SW480 (cell line): ENCODE measurements at regions not wholly inside any gene's neighbourhood (a gene's known extent, or its start where the extent isn't known, plus 50 kb on each side); places are given as distances from the start of the nearest gene placed in this dataset.
"Not testable (repeated sequence)": the region's sequence is repeated elsewhere in the genome, so short reads cannot be mapped to it uniquely, and the experiment has no call there.

Experiments
- DNase-seq: peaks from one replicate; pipeline ENCODE4 v3.0.0-alpha.2; 2016; ENCODE audit warnings: low spot score

GRCh38 chr5:92560698-92561401, 1020.2 kb downstream of the NR2F1-AS1 start:
- DNase-seq, result no peak

- no peak for DNase-seq
These were observed 1021.2 kb downstream of the NR2F1-AS1 start for GRCh38 chr5:92559781-92560180.

- DNase-seq, result no peak
These were observed 1021.7 kb downstream of the NR2F1-AS1 start for GRCh38 chr5:92559331-92559730.

GRCh38 chr5:92556747-92557146, 1024.3 kb downstream of the NR2F1-AS1 start:
- DNase-seq, result no peak

GRCh38 chr5:92554447-92555085, 1026.5 kb downstream of the NR2F1-AS1 start:
- no peak for DNase-seq

- no peak for DNase-seq
These were observed 1027.7 kb downstream of the NR2F1-AS1 start for GRCh38 chr5:92553326-92553725.

- peak; percentile 66 for DNase-seq
These were observed 1028.5 kb downstream of the NR2F1-AS1 start for GRCh38 chr5:92552206-92553160.

GRCh38 chr5:92548346-92548745, 1032.7 kb downstream of the NR2F1-AS1 start:
- no peak for DNase-seq

GRCh38 chr5:92544596-92544995, 1036.4 kb downstream of the NR2F1-AS1 start:
- DNase-seq, result no peak

GRCh38 chr5:92544036-92544435, 1037.0 kb downstream of the NR2F1-AS1 start:
- DNase-seq, result no peak

GRCh38 chr5:92543201-92543600, 1037.8 kb downstream of the NR2F1-AS1 start:
- DNase-seq, result no peak

GRCh38 chr5:92542017-92542416, 1039.0 kb downstream of the NR2F1-AS1 start:
- DNase-seq, result not testable (repeated sequence)

- DNase-seq, result no peak
These were observed 1053.5 kb downstream of the NR2F1-AS1 start for GRCh38 chr5:92527311-92528078.

- no peak for DNase-seq
These were observed 1055.9 kb downstream of the NR2F1-AS1 start for GRCh38 chr5:92525131-92525530.

- DNase-seq, result no peak
These were observed 1061.0 kb downstream of the NR2F1-AS1 start for GRCh38 chr5:92519811-92520632.

GRCh38 chr5:92518318-92518904, 1062.6 kb downstream of the NR2F1-AS1 start:
- peak; percentile 21 for DNase-seq

GRCh38 chr5:92514896-92515295, 1066.1 kb downstream of the NR2F1-AS1 start:
- no peak for DNase-seq

- no peak for DNase-seq
These were observed 1068.0 kb downstream of the NR2F1-AS1 start for GRCh38 chr5:92513067-92513466.

GRCh38 chr5:92508271-92508670, 1072.7 kb downstream of the NR2F1-AS1 start:
- no peak for DNase-seq

- DNase-seq, result no peak
These were observed 1075.1 kb downstream of the NR2F1-AS1 start for GRCh38 chr5:92505925-92506324.

GRCh38 chr5:92505145-92505544, 1075.9 kb downstream of the NR2F1-AS1 start:
- DNase-seq, result no peak
